Uterus (tissue), 3 donors: ENCODE measurements at regions not wholly inside any gene's neighbourhood (a gene's known extent, or its start where the extent isn't known, plus 50 kb on each side); places are given as distances from the start of the nearest gene placed in this dataset.
"Not testable (repeated sequence)": the region's sequence is repeated elsewhere in the genome, so short reads cannot be mapped to it uniquely, and the experiment has no call there.

ENCODE experiments used
- DNase-seq, 2 donors: peaks; one replicate each; pipeline ENCODE4 v3.0.0-alpha.2; 2019 to 2020
- H3K27ac ChIP-seq, 2 donors: fragments of 200-600 bp; sonication (generic); 1 replicate in 1 of 2; 2 replicates in 1 of 2; pipeline ENCODE4 v1.5.1; 2016 to 2018
- H3K27me3 ChIP-seq, 2 donors: fragments of 200-600 bp; sonication (generic); one replicate each; pipeline ENCODE4 v1.5.1; 2018 to 2019; ENCODE audit warnings: control low read depth in 1 of 2
- H3K36me3 ChIP-seq, 2 donors: fragments of 200-600 bp; sonication (generic); one replicate each; pipeline ENCODE4 v1.5.1; 2019; ENCODE audit warnings: control low read depth in 1 of 2
- H3K4me1 ChIP-seq, 2 donors: fragments of 200-600 bp; sonication (generic); one replicate each; pipeline ENCODE4 v1.5.1; 2018 to 2019; ENCODE audit warnings: control low read depth in 1 of 2
- H3K4me3 ChIP-seq, 2 donors: fragments of 200-600 bp; sonication (generic); 1 replicate in 1 of 2; 2 replicates in 1 of 2; pipeline ENCODE4 v1.5.1; 2018 to 2019; ENCODE audit warnings: mild to moderate bottlenecking in 1 of 2
- H3K9me3 ChIP-seq, 2 donors: fragments of 200-600 bp; sonication (generic); one replicate each; pipeline ENCODE4 v1.5.1; 2019; ENCODE audit warnings: control low read depth in 1 of 2
- CTCF ChIP-seq, 4 experiments: fragments of 200-600 bp in 2 of 4; fragments of 450-650 bp in 2 of 4; sonication (generic) in 2 of 4; IDR thresholded peaks; one replicate each; pipeline ENCODE4 v1.5.1; 2016 to 2019; ENCODE audit warnings: antibody characterized with exemption in 4 of 4, mild to moderate bottlenecking in 2 of 4, moderate library complexity in 1 of 4
- POLR2A ChIP-seq, 2 donors: fragments of 450-650 bp; IDR thresholded peaks; one replicate each; pipeline ENCODE4 v1.6.1; 2016; ENCODE audit warnings: antibody characterized with exemption in 2 of 2, mild to moderate bottlenecking in 1 of 2, moderate library complexity in 1 of 2
- intact Hi-C: fragments of 100-400 bp; cut with DNase I; formaldehyde crosslinking; loops from one replicate; pipeline ENCODE4 v1.15.1; 2023; ENCODE audit warnings: low total_unique reads
- donor health status: DM: yes; HTN: yes; CAD: no.

- no peak for DNase-seq
- Histone ChIP-seq H3K36me3 (no peaks in the 10 kb centered on the region), H3K4me3 (no peak overlapping the region), H3K9me3 (no peaks in the 10 kb centered on the region), H3K27ac (no peak overlapping the region), H3K4me1 (no peaks in the 10 kb centered on the region), H3K27me3 (no peaks in the 10 kb centered on the region)
- TF ChIP-seq POLR2A (IDR thresholded peaks at IDR 0.05) (no peak), CTCF (IDR thresholded peaks at IDR 0.05) (no peak)
- intact Hi-C loops = no loop called here
Measured at GRCh38 chr16:80909720-80910119, 97.0 kb downstream of the CMC2 start.

- H3K36me3 ChIP-seq, intact Hi-C loops, H3K4me1 ChIP-seq, DNase-seq, H3K27me3 ChIP-seq, H3K4me3 ChIP-seq, H3K9me3 ChIP-seq, H3K27ac ChIP-seq: not testable (repeated sequence)
Measured at GRCh38 chr16:80906169-80906568, 100.5 kb downstream of the CMC2 start.

- Histone ChIP-seq H3K4me3 (no peak overlapping the region), H3K4me1 (no peaks in the 10 kb centered on the region), H3K27ac (no peak overlapping the region), H3K27me3 (no peaks in the 10 kb centered on the region), H3K9me3 (no peaks in the 10 kb centered on the region), H3K36me3 (no peaks in the 10 kb centered on the region)
- no peak for TF ChIP-seq CTCF (IDR thresholded peaks at IDR 0.05)
- no peak for TF ChIP-seq POLR2A (IDR thresholded peaks at IDR 0.05)
- intact Hi-C loops = no loop called here
- no peak for DNase-seq
Measured at GRCh38 chr16:80903616-80904015, 99.2 kb upstream of the CDYL2 start.

GRCh38 chr16:80902306-80903110 lies 98.1 kb upstream of the CDYL2 start:
- intact Hi-C loops = no loop called here
- H3K4me3 ChIP-seq = no peak overlapping the region
- H3K36me3 ChIP-seq = no peaks in the 10 kb centered on the region
- no peak overlapping the region for H3K27ac ChIP-seq
- TF ChIP-seq CTCF (IDR thresholded peaks at IDR 0.05) (no peak), POLR2A (IDR thresholded peaks at IDR 0.05) (no peak)
- H3K9me3 ChIP-seq = no peaks in the 10 kb centered on the region
- no peaks in the 10 kb centered on the region for H3K27me3 ChIP-seq
- H3K4me1 ChIP-seq = no peaks in the 10 kb centered on the region
- DNase-seq = no peak

GRCh38 chr16:80900593-80900954 lies 96.2 kb upstream of the CDYL2 start:
- TF ChIP-seq POLR2A (IDR thresholded peaks at IDR 0.05) (no peak), CTCF (IDR thresholded peaks at IDR 0.05) (no peak)
- intact Hi-C loops = no loop called here
- no peak overlapping the region for H3K4me3 ChIP-seq
- no peaks in the 10 kb centered on the region for H3K9me3 ChIP-seq
- no peaks in the 10 kb centered on the region for H3K36me3 ChIP-seq
- no peaks in the 10 kb centered on the region for H3K27me3 ChIP-seq
- H3K4me1 ChIP-seq = no peaks in the 10 kb centered on the region
- H3K27ac ChIP-seq = peak overlapping the region in 1 of 2 donors; percentile 54
- DNase-seq = no peak
